Smooth muscle cell (in vitro differentiated cells): ENCODE measurements at regions not wholly inside any gene's neighbourhood (a gene's known extent, or its start where the extent isn't known, plus 50 kb on each side); places are given as distances from the start of the nearest gene placed in this dataset.

Experiments used
- DNase-seq: peaks from one replicate; lab custom pipeline; 2025; ENCODE audit not compliant: unreplicated experiment; lab: John Stamatoyannopoulos, UW
- H2AFZ ChIP-seq: fragments of 200-600 bp; sonication (generic); 2 replicates; pipeline ENCODE4 v1.6.0; 2016; ENCODE audit warnings: antibody characterized with exemption, low read depth, mild to moderate bottlenecking
- H3F3A ChIP-seq: fragments of 200-600 bp; sonication (generic); 2 replicates; pipeline ENCODE4 v1.6.0; 2017; ENCODE audit warnings: antibody characterized with exemption, low read depth
- H3K27ac ChIP-seq: fragments of 200-600 bp; sonication (generic); 2 replicates; pipeline ENCODE4 v1.5.1; 2016; ENCODE audit warnings: low read depth, mild to moderate bottlenecking
- H3K27me3 ChIP-seq: fragments of 200-600 bp; sonication (generic); 2 replicates; pipeline ENCODE4 v1.6.1; 2016; ENCODE audit warnings: low read depth, mild to moderate bottlenecking
- H3K36me3 ChIP-seq: fragments of 200-600 bp; sonication (generic); 2 replicates; pipeline ENCODE4 v1.5.1; 2016; ENCODE audit warnings: low read depth
- H3K4me1 ChIP-seq: fragments of 200-600 bp; sonication (generic); 2 replicates; pipeline ENCODE4 v1.5.1; 2016; ENCODE audit warnings: low read depth
- H3K4me2 ChIP-seq: fragments of 200-600 bp; sonication (generic); 2 replicates; pipeline ENCODE4 v1.6.0; 2016; ENCODE audit warnings: mild to moderate bottlenecking
- H3K4me3 ChIP-seq: fragments of 200-600 bp; sonication (generic); 2 replicates; pipeline ENCODE4 v1.5.1; 2016; ENCODE audit warnings: mild to moderate bottlenecking
- H3K79me2 ChIP-seq: fragments of 200-600 bp; sonication (generic); 2 replicates; pipeline ENCODE4 v1.6.0; 2016; ENCODE audit warnings: low read depth, mild to moderate bottlenecking
- H3K9ac ChIP-seq: fragments of 200-600 bp; sonication (generic); 2 replicates; pipeline ENCODE4 v1.6.0; 2016; ENCODE audit warnings: low read depth
- H3K9me3 ChIP-seq: fragments of 200-600 bp; sonication (generic); replicated peaks from 2 replicates; pipeline ENCODE4 v1.5.1; 2016; ENCODE audit warnings: low read depth
- H4K20me1 ChIP-seq: fragments of 200-600 bp; sonication (generic); 2 replicates; pipeline ENCODE4 v1.6.0; 2016; ENCODE audit warnings: low read depth
- CTCF ChIP-seq: fragments of 200-600 bp; sonication (generic); IDR thresholded peaks from 2 replicates; pipeline ENCODE4 v1.5.1; 2017; ENCODE audit warnings: borderline replicate concordance, mild to moderate bottlenecking, antibody characterized with exemption; ENCODE audit not compliant: insufficient read depth, poor library complexity, severe bottlenecking
- WGBS: methylation state at CpG from one replicate; pipeline ENCODE4 v1.1.7; 2016; ENCODE audit warnings: low lambda C conversion rate; 5-methylcytosine and 5-hydroxymethylcytosine counted together

- no peaks in the 10 kb centered on the region for H3K79me2 ChIP-seq
- no peak overlapping the region for H3K4me2 ChIP-seq
- 61% methylated on average over 6 of the region's 6 CpGs for WGBS
- no peak overlapping the region for H2AFZ ChIP-seq
- no peak overlapping the region for H3K27ac ChIP-seq
- no peak for TF ChIP-seq CTCF
- no peaks in the 10 kb centered on the region for H3K36me3 ChIP-seq
- H3K9me3 ChIP-seq: no peaks in the 10 kb centered on the region
- no peaks in the 10 kb centered on the region for H4K20me1 ChIP-seq
- H3K27me3 ChIP-seq: no peaks in the 10 kb centered on the region
- no peaks in the 10 kb centered on the region for H3F3A ChIP-seq
- H3K4me1 ChIP-seq: peaks cover 7% of the 10 kb centered on the region
- no peak overlapping the region for H3K9ac ChIP-seq
- no peak for DNase-seq
- H3K4me3 ChIP-seq: no peak overlapping the region
These were observed 116.9 kb upstream of the CREB1 start for GRCh38 chr2:207412787-207413310.

- H3F3A ChIP-seq: no peaks in the 10 kb centered on the region
- H3K36me3 ChIP-seq: no peaks in the 10 kb centered on the region
- peaks cover 6% of the 10 kb centered on the region for H3K4me1 ChIP-seq
- H4K20me1 ChIP-seq: no peaks in the 10 kb centered on the region
- no peak overlapping the region for H3K4me2 ChIP-seq
- 93% methylated on average over 5 of the region's 5 CpGs for WGBS
- no peak overlapping the region for H2AFZ ChIP-seq
- H3K4me3 ChIP-seq: no peak overlapping the region
- TF ChIP-seq CTCF: no peak
- DNase-seq: no peak
- no peak overlapping the region for H3K9ac ChIP-seq
- no peak overlapping the region for H3K27ac ChIP-seq
- no peaks in the 10 kb centered on the region for H3K9me3 ChIP-seq
- peaks cover 5% of the 10 kb centered on the region for H3K27me3 ChIP-seq
- no peaks in the 10 kb centered on the region for H3K79me2 ChIP-seq
These were observed 116.3 kb upstream of the CREB1 start for GRCh38 chr2:207413376-207413907.

- Histone ChIP-seq H3K36me3 (no peaks in the 10 kb centered on the region), H3K4me1 (no peaks in the 10 kb centered on the region), H3K4me2 (no peak overlapping the region), H3K79me2 (no peaks in the 10 kb centered on the region), H3F3A (no peaks in the 10 kb centered on the region), H2AFZ (no peak overlapping the region), H4K20me1 (no peaks in the 10 kb centered on the region), H3K27me3 (peaks cover 5% of the 10 kb centered on the region), H3K4me3 (no peak overlapping the region), H3K27ac (no peak overlapping the region), H3K9me3 (no peaks in the 10 kb centered on the region), H3K9ac (no peak overlapping the region)
- no peak for DNase-seq
- no peak for TF ChIP-seq CTCF
- WGBS: 91% methylated on average over 3 of the region's 3 CpGs
These were observed 113.7 kb upstream of the CREB1 start for GRCh38 chr2:207416111-207416510.

GRCh38 chr2:207416900-207417299, 112.9 kb upstream of the CREB1 start:
- H3K9me3 ChIP-seq: no peaks in the 10 kb centered on the region
- H3F3A ChIP-seq: no peaks in the 10 kb centered on the region
- H3K27me3 ChIP-seq: peaks cover 5% of the 10 kb centered on the region
- no peak overlapping the region for H2AFZ ChIP-seq
- H3K36me3 ChIP-seq: no peaks in the 10 kb centered on the region
- 92% methylated on average over 2 of the region's 2 CpGs for whole genome bisulfite sequencing
- H3K27ac ChIP-seq: no peak overlapping the region
- H3K4me2 ChIP-seq: no peak overlapping the region
- DNase-seq: no peak
- H3K79me2 ChIP-seq: no peaks in the 10 kb centered on the region
- no peaks in the 10 kb centered on the region for H4K20me1 ChIP-seq
- no peak for TF ChIP-seq CTCF
- no peaks in the 10 kb centered on the region for H3K4me1 ChIP-seq
- H3K9ac ChIP-seq: no peak overlapping the region
- H3K4me3 ChIP-seq: no peak overlapping the region
